ENCODE measurements at regions not wholly inside any gene's neighbourhood (a gene's known extent, or its start where the extent isn't known, plus 50 kb on each side); places are given as distances from the start of the nearest gene placed in this dataset.

DNA sequence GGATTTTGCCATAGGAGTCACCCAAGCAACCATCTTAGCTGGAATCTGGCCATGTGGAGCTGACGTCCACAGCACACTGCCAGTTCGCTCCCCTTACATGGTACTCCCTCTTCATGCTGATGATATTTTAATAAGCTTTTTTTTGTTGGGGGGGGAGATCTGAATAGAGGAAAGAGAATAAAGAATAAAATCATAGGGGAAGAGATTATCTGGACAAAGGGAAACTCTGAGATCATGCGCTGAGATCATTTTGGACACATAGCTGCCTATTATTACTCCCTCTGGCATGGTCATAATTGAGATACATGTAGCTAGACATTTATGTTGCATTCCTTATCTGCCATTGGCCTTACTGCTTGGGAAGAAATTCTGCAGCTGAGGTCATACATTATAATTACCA is 282.7 kb downstream of the HTR7 start:
- TF ChIP-seq POLR2A (IDR thresholded peaks at IDR 0.05) = no peak
- TF ChIP-seq, protein P1, sequence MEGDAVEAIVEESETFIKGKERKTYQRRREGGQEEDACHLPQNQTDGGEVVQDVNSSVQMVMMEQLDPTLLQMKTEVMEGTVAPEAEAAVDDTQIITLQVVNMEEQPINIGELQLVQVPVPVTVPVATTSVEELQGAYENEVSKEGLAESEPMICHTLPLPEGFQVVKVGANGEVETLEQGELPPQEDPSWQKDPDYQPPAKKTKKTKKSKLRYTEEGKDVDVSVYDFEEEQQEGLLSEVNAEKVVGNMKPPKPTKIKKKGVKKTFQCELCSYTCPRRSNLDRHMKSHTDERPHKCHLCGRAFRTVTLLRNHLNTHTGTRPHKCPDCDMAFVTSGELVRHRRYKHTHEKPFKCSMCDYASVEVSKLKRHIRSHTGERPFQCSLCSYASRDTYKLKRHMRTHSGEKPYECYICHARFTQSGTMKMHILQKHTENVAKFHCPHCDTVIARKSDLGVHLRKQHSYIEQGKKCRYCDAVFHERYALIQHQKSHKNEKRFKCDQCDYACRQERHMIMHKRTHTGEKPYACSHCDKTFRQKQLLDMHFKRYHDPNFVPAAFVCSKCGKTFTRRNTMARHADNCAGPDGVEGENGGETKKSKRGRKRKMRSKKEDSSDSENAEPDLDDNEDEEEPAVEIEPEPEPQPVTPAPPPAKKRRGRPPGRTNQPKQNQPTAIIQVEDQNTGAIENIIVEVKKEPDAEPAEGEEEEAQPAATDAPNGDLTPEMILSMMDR (IDR thresholded peaks at IDR 0.05) = no peak
- DNase-seq = no peak
- intact Hi-C loops (cut with DNase I) = no loop called here
- WGBS, 2 donors = 77 to 79% methylated on average over 3 of the region's 3 CpGs
- H3K9me3 ChIP-seq = no peaks in the 10 kb centered on the region
- no peak overlapping the region for H3K27ac ChIP-seq
- H3K36me3 ChIP-seq = no peaks in the 10 kb centered on the region
- no peaks in the 10 kb centered on the region for H3K27me3 ChIP-seq
- no peaks in the 10 kb centered on the region for H3K4me1 ChIP-seq
- H3K4me3 ChIP-seq = no peak overlapping the region

DNA sequence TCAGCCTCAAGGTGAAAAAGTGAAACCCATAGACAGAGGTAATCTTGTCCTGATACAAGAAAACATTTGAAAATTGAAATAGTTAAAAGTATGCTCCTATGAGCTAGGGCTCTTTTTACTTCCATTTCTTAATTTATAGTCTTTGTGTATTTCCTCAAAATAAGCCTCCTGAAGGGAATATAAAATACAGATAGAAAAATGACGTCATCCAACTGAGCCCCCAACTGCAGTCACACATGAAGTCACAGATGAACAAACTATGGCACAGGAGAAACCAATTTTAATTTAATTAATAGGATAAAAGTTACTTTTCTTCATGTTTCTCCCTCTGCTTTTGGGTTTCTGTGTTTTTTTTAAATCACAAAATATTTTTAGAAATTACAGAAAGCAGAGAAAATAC is 280.3 kb downstream of the HTR7 start:
- Histone ChIP-seq H3K36me3 (no peaks in the 10 kb centered on the region), H3K27ac (no peak overlapping the region), H3K9me3 (no peaks in the 10 kb centered on the region), H3K4me3 (no peak overlapping the region), H3K4me1 (no peaks in the 10 kb centered on the region), H3K27me3 (no peaks in the 10 kb centered on the region)
- 0 to 46% methylated on average over 1 of the region's 1 CpG for WGBS, 2 donors
- no peak for TF ChIP-seq POLR2A (IDR thresholded peaks at IDR 0.05)
- TF ChIP-seq, protein P1 (IDR thresholded peaks at IDR 0.05) = no peak
- no peak for DNase-seq
- intact Hi-C loops (cut with DNase I) = no loop called here

DNA sequence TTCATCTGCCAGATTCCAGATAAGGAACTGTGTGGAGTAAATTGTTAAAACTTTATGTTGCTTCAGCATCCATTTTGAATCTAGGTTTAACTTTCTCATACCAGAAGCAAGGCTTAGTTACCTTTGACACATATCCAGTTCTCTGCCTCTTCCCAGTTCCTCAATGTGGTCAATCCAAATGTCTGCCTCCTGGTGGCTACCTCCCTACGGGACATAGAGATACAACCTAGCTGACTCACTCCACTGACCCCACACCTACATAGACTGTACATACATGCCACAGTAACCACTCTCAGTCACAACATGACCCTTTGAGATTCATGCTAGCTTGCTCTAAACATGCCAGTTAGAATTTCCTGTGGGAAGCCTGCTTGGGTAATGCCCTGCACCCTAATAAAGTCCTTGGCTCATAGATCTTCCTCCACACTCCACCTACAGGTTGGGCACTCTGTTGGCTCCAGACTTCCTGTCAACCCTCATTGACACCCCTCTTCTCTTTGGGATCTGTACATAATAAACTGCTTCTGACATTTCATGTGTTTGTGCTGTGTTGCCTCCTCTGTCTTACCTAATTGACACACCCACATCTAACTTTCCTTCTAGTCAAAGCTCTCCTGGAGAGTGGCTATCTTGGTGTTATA is 278.1 kb downstream of the HTR7 start:
- Histone ChIP-seq H3K27me3 (no peaks in the 10 kb centered on the region), H3K9me3 (no peaks in the 10 kb centered on the region), H3K27ac (no peak overlapping the region), H3K36me3 (no peaks in the 10 kb centered on the region), H3K4me3 (no peak overlapping the region), H3K4me1 (no peaks in the 10 kb centered on the region)
- TF ChIP-seq POLR2A (IDR thresholded peaks at IDR 0.05) = no peak
- TF ChIP-seq, protein P1 (IDR thresholded peaks at IDR 0.05) = peak in 1 of 6 experiments; percentile 16
- intact Hi-C loops (cut with DNase I) = no loop called here
- no peak for DNase-seq
- WGBS, 2 donors = 31 to 36% methylated on average over 1 of the region's 1 CpG

DNA sequence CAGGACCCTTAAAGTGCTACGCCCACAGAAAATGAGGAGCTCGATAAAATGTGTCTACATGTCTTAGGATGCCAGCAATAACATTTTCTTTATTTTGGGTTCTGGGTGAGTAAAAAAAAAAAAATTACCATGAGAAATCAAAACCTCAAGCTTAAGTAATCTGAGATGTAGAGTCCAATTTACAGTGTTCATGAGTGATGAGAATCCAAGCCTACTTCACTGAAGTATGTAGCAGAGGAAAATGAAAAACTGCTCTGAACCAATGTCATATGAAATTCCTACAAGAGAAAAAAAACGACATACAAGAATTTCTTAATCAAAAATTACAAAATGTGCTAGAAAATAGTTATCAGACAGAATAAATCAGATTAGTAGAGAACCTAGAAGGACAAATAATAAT is 274.4 kb downstream of the HTR7 start:
- TF ChIP-seq, protein P1 (IDR thresholded peaks at IDR 0.05) = no peak
- no peak for TF ChIP-seq POLR2A (IDR thresholded peaks at IDR 0.05)
- intact Hi-C loops (cut with DNase I) = no loop called here
- no peaks in the 10 kb centered on the region for H3K4me1 ChIP-seq
- no peak for DNase-seq
- no peak overlapping the region for H3K27ac ChIP-seq
- no peaks in the 10 kb centered on the region for H3K9me3 ChIP-seq
- no peaks in the 10 kb centered on the region for H3K36me3 ChIP-seq
- H3K4me3 ChIP-seq = no peak overlapping the region
- H3K27me3 ChIP-seq = no peaks in the 10 kb centered on the region
- WGBS, 2 donors = 59 to 61% methylated on average over 3 of the region's 3 CpGs

GRCh38 chr10:90587081-90587491 is 270.8 kb downstream of the HTR7 start:
- WGBS, 2 donors = 25 to 31% methylated on average over 1 of the region's 1 CpG
- DNase-seq = no peak

More at GRCh38 chr10:90587081-90587491, 270.8 kb downstream of the HTR7 start:
- Histone ChIP-seq H3K36me3 (no peaks in the 10 kb centered on the region), H3K4me3 (no peak overlapping the region), H3K4me1 (peaks cover 0 to 13% (median 0%) of the 10 kb centered on the region in 3 donors), H3K27me3 (no peaks in the 10 kb centered on the region), H3K27ac (no peak overlapping the region), H3K9me3 (no peaks in the 10 kb centered on the region)
- TF ChIP-seq, protein P1 (IDR thresholded peaks at IDR 0.05) = no peak
- no peak for TF ChIP-seq POLR2A (IDR thresholded peaks at IDR 0.05)
- intact Hi-C loops (cut with DNase I) = no loop called here
